HG03442 (cell line): ENCODE measurements at regions not wholly inside any gene's neighbourhood (a gene's known extent, or its start where the extent isn't known, plus 50 kb on each side); places are given as distances from the start of the nearest gene placed in this dataset.
"Not testable (repeated sequence)": the region's sequence is repeated elsewhere in the genome, so short reads cannot be mapped to it uniquely, and the experiment has no call there.

ENCODE experiments used
- ATAC-seq: cut with Tn5 transposase; IDR thresholded peaks from one replicate; pipeline ENCODE4 v1.9.1; 2021; ENCODE audit warnings: mild to moderate bottlenecking, moderate library complexity; ENCODE audit not compliant: unreplicated experiment

DNA sequence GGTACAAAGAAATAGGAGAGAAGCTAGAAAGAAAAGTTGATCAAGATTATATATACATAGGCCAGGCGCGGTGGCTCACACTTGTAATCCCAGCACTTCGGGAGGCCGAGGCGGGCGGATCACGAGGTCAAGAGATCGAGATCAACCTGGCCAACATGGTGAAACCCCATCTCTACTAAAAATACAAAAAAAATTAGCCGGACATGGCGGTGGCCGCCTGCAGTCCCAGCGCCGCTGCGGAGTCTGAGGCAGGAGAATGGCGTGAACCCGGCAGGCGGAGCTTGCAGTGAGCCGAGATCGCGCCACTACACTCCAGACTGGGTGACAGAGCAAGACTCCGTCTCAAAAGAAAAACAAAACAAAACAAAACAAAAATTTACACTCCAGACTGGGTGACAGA, 798.3 kb upstream of the CDH9 start:
- not testable (repeated sequence) for ATAC-seq

DNA sequence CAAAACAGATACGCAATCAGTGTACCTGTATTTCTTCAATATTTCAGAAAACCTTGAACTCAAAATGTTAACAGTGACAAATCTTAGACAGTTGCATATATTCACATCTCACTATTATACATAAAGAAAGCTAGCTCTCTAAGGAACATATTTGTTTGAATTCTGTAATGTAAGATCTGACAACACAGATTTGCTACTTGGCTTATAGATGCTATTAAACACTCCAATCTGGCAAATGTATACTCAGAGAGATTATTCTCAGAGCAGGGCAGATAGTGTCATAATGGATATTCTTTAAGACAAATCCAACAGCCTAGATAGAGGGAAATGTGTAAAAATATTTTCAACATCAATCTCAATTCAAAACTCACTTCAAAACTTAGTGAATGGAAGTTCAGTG, 794.5 kb upstream of the CDH9 start:
- no peak for ATAC-seq

DNA sequence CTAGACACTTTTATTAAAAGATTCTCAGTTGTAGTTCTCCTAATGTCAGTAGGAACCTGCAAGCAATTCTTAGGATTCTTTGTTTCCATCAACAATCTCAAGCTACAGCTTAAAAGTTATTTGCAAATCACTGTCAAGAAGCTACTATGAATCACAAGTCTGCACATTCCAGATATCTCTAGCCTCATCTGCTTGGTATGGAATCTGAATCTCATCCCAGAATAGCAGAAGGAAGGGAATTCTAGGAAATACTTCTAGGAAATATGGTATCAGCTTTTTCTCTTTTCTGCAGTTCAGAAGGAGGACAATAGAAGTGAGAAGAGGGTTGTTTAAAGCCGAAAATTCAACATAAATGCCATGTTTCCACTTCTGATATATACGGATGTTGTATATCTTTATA, 792.2 kb upstream of the CDH9 start:
- ATAC-seq: no peak

DNA sequence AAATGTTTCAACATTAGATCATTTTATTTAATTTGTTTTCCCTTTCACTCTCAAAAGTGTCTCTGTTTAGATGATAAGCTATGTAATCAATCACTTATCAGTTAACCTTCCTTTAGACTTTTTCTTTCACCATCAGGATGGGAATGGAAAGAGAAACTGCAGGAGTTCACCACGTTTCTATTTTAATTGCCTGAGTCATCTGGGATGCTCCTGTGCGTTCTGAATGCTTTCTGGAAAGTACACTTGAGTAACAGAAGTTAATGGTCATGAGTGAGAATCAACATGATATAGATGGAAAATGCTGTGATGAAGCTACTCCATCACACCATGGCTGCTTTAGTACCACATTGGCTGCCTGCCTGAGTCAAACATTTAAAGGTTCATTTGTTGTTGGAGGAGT, 783.3 kb upstream of the CDH9 start:
- ATAC-seq: no peak

DNA sequence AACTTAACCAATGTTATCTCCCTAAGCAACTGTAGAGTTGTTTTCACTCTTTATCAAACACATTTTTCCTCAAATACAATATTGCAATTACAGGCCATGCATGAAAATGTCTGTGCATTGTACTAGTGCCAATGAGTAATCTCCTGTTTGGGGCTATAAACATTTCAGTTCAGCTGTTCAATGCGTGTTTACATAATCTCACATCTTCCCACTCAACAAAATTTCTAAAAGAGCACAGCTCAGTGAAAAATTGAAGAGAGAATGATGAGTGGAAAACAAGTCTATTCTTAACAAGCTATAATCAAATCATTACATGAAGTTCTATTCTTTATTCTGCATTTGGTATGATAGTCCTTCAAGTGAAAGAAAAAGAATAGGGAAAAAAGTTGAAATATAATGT, 780.5 kb upstream of the CDH9 start:
- ATAC-seq: no peak

DNA sequence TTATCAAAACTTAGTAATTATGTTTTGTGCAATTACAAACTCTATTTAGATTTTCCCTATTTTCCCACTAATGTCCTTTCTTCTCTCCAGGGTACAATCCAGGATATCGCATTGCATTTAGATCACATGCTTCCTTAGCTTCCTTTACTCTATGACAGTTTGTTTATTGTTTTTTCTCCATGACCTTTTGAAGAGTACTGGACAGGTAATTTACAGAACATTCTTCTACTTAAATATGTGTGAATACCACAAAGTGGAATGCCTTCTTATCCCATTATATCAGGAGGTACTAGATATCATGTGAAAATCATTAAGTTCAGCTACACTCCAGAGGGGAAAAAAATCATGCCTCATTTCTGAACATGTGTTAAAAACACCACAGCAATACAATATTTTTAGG, 776.6 kb upstream of the CDH9 start:
- no peak for ATAC-seq

DNA sequence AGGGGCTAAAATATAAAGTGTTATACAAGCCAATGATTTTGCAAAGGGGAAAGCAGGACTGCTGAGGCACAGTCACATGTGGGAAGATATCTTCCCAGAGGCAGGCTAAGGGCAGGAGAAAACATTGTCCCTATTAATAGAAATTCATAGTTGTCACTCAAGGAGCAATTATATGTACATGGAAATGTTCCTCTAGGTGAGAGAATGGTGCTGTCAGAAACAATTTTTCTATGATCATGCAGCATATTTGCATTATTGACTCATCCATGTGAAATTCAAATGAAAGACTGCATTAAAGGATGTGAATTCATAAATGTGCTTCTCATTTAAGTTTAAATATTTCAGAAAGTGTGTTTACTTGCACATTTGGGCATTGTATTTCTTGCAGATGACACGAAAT, 775.9 kb upstream of the CDH9 start:
- no peak for ATAC-seq

DNA sequence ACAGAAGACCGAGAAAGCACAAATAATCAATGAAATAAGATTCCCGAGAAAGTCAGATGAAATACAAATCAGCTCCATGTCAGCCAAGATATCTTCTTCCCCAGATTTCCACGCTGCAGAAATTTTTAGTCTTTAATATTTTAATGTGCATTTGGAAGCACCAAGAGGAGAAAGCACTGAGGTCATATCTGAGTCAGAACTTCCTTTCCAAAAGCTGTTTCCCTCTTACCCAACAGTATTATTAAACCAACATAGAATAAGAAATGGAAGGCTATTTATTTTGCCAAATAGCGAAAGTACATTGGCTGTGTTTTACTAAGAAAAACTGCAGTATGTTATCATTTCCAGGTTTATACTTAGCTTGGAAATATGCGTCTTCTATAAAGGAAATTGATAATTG, 772.1 kb upstream of the CDH9 start:
- no peak for ATAC-seq

DNA sequence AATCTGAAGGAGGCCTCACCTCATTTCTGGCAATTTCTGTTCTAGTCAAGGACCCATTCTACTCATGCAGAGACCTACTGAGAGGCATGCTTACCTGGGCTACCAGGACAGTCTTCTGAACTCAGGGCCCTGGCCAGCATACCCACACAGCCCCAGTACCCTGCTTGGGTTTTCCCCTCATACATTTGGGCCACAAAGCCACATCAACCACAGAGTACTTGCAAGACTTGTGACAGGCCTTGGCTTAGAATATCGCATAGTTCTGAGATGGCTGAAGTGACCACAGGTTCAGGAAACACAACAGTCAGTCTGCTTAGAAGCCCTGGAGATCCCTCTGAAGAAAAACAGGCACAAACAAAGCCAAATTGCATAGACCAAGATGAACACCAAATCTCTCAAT, 758.8 kb upstream of the CDH9 start:
- no peak for ATAC-seq

DNA sequence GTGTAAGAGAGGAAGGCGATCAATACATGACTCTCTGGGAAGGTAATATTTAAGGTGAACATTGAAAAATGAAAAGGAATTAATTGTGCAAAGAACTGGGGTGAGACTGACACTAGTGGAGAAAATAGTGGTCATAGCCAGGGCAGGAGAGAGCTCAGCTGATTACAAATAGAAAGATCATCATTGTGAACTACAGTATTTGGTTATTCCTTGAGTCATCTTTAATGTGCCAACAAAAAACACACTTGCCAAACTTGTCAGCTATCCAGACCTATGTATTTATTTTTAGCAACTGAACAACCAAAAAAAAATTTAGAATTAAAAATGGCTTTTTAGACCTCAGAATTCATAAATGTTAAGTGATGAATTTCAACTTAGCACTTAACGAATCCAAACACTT, 749.8 kb upstream of the CDH9 start:
- no peak for ATAC-seq

DNA sequence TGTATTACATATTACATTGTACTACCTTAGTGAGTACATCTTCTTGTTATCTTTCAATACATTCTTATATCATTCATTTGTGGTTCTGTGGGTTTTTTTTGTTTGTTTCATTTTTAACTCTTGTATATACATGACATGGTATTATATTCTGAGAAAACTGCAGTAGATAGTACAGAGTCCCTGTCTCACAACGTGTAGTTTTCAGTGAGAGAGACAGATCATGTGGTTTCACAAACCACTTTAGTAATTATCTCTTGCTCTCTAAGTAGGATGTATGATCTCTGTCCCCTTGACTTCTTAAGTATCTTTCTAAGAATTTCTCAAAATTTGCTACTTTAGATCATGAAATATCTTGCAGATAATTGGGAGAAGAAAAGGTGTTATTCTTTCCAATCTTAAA, 745.9 kb upstream of the CDH9 start:
- ATAC-seq: no peak

DNA sequence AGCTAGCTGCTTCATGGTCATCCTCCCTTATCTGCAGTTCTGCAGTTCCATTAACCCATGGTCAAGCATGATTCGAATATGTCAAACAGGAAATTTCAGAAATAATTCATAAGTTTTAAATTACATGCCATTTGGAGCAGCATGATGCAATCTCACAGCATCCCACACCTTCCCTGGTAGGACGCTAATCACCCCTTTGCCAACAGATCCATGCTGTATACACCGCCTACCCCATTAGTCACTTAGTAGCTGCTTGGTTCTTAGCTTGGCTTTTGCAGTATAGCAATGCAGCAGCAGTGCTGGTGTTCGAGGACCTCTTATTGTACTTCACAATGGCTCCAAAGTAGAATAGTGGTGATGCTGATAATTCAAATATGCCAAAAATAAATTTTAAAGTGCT, 739.7 kb upstream of the CDH9 start:
- ATAC-seq: no peak

DNA sequence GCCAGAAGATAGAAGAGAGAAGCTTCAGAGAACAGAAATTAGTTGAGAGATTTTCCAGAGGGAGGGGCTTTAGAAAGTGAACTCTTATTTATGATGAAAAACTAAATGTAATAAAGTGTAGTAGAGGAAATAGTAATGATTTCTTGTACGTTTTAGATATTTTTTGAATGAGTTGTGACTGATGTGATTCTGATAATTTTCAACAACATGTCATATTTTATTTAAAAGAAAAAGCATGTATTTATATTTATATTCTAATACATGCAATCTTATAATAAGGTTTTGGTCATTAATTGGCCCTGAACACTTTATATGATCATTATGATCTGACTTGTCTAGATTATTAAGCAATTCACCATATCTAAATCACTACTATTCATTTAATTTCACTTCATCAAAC, 735.2 kb upstream of the CDH9 start:
- ATAC-seq: no peak

DNA sequence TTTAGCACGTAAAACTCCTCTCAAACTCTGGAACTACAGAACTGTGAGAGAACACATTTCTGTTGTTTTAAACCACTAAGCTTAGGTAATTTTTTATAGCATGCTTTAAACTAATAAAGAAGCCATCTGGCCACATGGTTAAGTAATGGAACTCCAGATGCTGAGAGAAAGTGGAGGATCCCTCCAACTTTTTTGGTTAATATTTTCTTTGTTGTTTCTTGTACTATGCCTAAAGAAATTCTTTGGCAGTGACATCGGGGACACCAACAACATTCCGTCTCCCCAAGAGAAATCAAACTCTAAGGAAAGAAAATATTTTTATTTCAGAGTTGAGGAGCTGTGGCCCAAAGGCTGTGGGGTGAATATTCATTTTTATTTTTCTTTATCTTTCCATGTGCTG, 734.8 kb upstream of the CDH9 start:
- ATAC-seq: no peak

DNA sequence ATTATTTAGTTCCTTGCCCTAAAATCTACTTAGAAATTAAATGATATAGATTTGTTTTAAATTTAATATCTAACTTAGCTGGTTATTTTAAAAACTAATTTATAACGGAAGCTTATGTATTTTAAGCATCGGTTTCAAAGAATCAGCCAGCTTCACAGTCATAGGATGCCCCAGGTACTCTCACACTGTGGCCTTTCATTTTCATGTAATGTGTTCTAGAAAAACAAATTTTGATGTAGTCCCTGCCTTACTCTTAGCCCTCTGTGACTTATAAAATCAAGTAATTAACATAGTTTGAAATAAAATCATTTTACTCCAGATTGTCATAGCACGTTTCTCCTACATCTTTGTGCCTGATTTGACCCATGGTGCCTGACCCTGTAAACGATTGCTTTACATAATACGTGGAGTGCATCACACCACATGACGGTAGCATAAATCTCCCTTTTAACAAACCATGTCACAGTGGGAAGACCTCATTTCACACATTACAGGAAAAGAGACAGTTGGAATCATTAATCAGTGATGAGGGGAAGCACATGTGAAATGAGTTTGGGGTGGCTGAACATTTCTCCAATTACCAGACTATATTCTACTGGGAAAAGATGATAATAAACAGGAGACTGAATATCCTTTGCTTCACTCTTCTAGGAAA, 731.5 kb upstream of the CDH9 start:
- no peak for ATAC-seq

DNA sequence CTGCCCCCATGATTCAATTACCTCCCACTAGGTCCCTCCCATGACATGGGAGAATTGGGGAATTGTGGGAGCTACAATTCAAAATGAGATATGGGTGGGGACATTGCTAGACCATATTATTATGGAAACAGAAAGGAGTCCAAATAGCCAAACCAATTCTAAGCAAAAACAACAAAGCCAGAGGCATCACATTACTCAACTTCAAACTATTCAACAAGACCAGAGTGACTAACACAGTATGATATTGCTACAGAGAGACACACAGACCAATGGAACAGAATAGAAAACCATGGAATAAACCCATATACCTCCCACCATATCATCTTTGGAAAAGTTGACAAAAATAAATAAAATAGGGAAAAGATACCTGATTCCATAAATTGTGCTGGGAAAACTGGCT, 710.5 kb upstream of the CDH9 start:
- ATAC-seq: no peak

DNA sequence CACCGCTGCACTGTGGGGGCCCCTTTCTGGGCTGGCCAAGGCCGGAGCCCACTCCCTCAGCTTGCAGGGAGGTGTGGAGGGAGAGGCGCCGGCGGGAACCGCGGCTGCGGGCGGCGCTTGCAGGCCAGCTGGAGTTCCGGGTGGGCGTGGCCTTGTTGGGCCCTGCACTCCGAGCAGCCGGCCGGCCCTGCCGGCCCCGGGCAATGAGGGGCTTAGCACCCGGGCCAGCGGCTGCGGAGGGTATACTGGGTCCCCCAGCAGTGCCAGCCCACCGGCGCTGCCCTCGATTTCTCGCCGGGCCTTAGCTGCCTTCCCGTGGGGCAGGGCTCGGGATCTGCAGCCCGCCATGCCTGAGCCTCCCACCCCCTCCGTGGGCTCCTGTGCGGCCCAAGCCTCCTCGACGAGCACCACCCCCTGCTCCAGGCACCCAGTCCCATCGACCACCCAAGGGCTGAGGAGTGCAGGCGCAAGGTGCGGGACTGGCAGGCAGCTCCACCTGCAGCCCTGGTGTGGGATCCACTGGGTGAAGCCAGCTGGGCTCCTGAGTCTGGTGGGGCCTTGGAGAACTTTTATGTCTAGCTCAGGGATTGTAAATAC, 705.1 kb upstream of the CDH9 start:
- ATAC-seq: not testable (repeated sequence)

DNA sequence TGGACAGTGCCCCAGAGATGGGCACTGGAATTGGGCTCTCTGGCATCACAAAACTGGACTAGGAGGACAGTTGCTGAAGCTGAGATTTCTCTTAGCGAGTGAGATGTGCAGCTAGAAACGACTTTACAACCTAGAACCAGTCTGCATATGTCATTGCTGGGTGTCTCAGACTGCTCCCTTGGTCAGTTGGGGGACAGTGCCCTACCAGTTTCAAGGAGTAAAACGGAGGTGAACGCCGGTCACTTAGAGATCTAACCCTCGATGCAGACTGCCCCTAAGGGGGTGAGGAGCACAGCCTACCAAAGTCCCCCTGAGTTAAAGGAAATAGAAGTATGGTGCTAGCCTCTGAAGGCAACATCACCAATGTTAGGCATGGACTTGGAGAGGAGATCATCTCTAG, 704.4 kb upstream of the CDH9 start:
- no peak for ATAC-seq

DNA sequence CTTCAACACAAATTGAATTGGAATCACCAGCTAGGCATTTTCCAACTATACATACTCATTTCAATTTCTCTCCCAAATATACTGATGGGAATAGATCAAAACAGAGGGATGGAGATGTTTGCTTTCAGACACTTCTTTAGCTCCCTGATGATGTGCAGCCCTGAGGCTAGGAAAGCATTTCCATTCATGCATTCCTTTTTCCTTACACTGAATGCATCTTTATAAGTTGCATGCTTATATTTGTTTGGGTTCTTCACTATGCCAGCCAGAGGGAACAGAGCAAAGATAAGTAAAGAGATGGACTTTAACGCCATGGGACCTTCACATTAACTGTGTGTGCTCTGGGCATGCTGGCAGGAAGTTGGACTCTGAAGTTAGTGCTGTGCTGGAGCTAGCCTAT, 696.5 kb upstream of the CDH9 start:
- no peak for ATAC-seq

DNA sequence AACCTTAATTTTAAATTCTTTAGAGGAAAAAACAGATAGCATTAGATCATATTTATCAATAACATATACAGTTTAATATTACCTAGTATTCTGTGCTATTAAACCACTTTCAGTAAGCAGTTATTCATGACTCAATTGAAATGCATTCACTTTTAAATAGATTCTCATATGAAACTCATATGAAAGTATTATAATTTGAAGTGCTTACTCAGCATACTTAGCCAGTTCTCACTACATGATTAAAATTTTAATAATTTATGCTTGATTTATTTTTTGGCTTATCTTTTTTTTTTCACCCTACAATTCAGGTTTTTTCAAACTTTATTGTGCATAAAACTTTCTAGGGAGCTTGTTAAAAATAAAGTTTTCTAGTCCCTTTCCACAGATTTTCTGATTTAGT, 694.9 kb upstream of the CDH9 start:
- ATAC-seq: no peak

DNA sequence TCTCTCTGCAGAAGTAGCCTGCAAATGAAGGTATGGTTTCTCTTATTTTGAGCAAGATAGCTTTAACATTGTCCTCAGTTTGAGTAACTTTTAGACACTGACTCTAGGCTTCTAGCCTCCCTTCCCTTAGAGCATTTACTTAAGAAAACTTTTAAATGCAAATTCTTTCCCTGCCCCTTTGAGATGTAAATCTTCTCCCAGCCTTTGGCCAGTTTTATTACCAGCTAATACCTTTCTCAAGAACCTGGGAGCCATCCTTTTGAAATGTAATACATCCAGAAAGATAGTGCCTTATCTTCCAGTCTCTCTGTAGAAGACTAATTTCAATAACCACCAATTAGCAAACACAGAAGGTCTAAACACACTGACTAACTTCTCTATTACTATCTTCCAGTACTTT, 688.9 kb upstream of the CDH9 start:
- ATAC-seq: no peak

DNA sequence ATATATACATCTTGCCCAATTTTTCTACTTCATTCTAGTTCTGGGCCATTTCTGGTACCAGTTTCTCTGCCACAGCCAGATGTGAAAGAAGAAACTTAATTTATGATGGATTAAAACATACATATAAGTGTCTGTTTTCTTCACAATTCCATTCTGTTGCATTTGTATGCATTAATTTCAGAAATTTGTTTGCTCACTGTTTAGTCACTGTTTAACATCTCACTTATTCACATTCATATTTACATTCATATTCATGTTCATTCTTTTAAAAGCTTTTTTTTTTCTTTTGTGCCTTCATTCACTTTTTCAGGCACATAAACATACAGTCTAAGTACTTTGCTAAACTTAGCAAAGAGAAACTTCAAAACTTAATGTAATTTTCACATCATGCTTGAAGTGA, 684.0 kb upstream of the CDH9 start:
- ATAC-seq: no peak

DNA sequence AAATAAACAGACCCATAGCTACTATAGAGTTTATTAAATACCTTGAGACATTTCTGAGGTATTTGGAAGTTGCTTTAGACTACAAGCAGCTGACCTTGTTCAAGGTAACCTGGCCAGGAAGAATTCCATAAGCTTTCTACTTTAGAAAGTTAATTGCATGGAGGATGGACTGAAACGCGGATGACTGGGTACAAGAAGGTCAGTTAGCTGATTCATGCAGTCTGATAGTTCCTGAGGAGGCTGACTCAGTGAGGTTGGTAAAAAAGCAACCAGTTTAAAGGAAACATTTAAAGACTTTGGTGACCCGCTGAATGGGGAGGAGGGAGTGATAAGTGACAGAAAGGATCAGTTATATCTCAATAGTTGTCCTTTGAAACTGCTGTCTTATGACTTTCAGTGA, 670.1 kb upstream of the CDH9 start:
- ATAC-seq: no peak
